ENCODE measurements at regions not wholly inside any gene's neighbourhood (a gene's known extent, or its start where the extent isn't known, plus 50 kb on each side); places are given as distances from the start of the nearest gene placed in this dataset.

GRCh38 chr17:26782153-26782552 lies 511.8 kb upstream of the WSB1 start:
- H3K27ac ChIP-seq: no peak overlapping the region
- H3K27me3 ChIP-seq: peaks cover 0 to 6% (median 0%) of the 10 kb centered on the region in 3 donors
- WGBS, 2 donors: 76 to 77% methylated on average over 6 of the region's 6 CpGs
- DNase-seq: peak; percentile 52
- TF ChIP-seq EP300 (IDR thresholded peaks at IDR 0.05) (no peak), POLR2A (IDR thresholded peaks at IDR 0.05) (no peak), POLR2AphosphoS5 (IDR thresholded peaks at IDR 0.05) (no peak), CTCF (IDR thresholded peaks at IDR 0.05) (no peak)
- no peaks in the 10 kb centered on the region for H3K36me3 ChIP-seq
- intact Hi-C loops (cut with DNase I): no loop called here
- H3K4me3 ChIP-seq: no peak overlapping the region
- H3K9me3 ChIP-seq: peaks cover 0 to 28% (median 2%) of the 10 kb centered on the region in 4 donors
- no peaks in the 10 kb centered on the region for H3K4me1 ChIP-seq

- no peak overlapping the region for H3K4me3 ChIP-seq
- no peak overlapping the region for H3K27ac ChIP-seq
- WGBS, 2 donors: 89 to 90% methylated on average over 12 of the region's 12 CpGs
- DNase-seq: no peak
- H3K27me3 ChIP-seq: no peaks in the 10 kb centered on the region
- peaks cover 0 to 58% (median 24%) of the 10 kb centered on the region in 4 donors for H3K9me3 ChIP-seq
- intact Hi-C loops (cut with DNase I): no loop called here
- H3K4me1 ChIP-seq: no peaks in the 10 kb centered on the region
- no peaks in the 10 kb centered on the region for H3K36me3 ChIP-seq
- TF ChIP-seq POLR2AphosphoS5 (IDR thresholded peaks at IDR 0.05) (no peak), CTCF (IDR thresholded peaks at IDR 0.05) (no peak), POLR2A (IDR thresholded peaks at IDR 0.05) (no peak), EP300 (IDR thresholded peaks at IDR 0.05) (no peak)
These were observed 501.4 kb upstream of the WSB1 start for GRCh38 chr17:26792486-26792885.

GRCh38 chr17:26807024-26807423 lies 486.9 kb upstream of the WSB1 start:
- H3K9me3 ChIP-seq: peaks cover 0 to 48% (median 12%) of the 10 kb centered on the region in 4 donors

GRCh38 chr17:26809033-26809432 lies 484.9 kb upstream of the WSB1 start:
- H3K9me3 ChIP-seq: peaks cover 0 to 44% (median 10%) of the 10 kb centered on the region in 4 donors
- WGBS, 2 donors: 76 to 83% methylated on average over 10 of the region's 10 CpGs

More at GRCh38 chr17:26807024-26807423, 486.9 kb upstream of the WSB1 start:
- no peak overlapping the region for H3K4me3 ChIP-seq
- H3K27me3 ChIP-seq: no peaks in the 10 kb centered on the region
- DNase-seq: no peak
- H3K36me3 ChIP-seq: no peaks in the 10 kb centered on the region
- intact Hi-C loops (cut with DNase I): no loop called here
- no peak for TF ChIP-seq CTCF (IDR thresholded peaks at IDR 0.05)
- TF ChIP-seq EP300 (IDR thresholded peaks at IDR 0.05): no peak
- no peak for TF ChIP-seq POLR2A (IDR thresholded peaks at IDR 0.05)
- no peak for TF ChIP-seq POLR2AphosphoS5 (IDR thresholded peaks at IDR 0.05)
- WGBS, 2 donors: 80 to 88% methylated on average over 10 of the region's 10 CpGs
- no peaks in the 10 kb centered on the region for H3K4me1 ChIP-seq
- no peak overlapping the region for H3K27ac ChIP-seq

More at GRCh38 chr17:26809033-26809432, 484.9 kb upstream of the WSB1 start:
- TF ChIP-seq POLR2A (IDR thresholded peaks at IDR 0.05) (no peak), POLR2AphosphoS5 (IDR thresholded peaks at IDR 0.05) (no peak), CTCF (IDR thresholded peaks at IDR 0.05) (no peak), EP300 (IDR thresholded peaks at IDR 0.05) (no peak)
- H3K27me3 ChIP-seq: no peaks in the 10 kb centered on the region
- no peak for DNase-seq
- no peaks in the 10 kb centered on the region for H3K36me3 ChIP-seq
- H3K4me3 ChIP-seq: no peak overlapping the region
- intact Hi-C loops (cut with DNase I): no loop called here
- no peak overlapping the region for H3K27ac ChIP-seq
- no peaks in the 10 kb centered on the region for H3K4me1 ChIP-seq

Measured in sigmoid colon (tissue), 6 donors.